HG02623 (cell line): ENCODE measurements at regions not wholly inside any gene's neighbourhood (a gene's known extent, or its start where the extent isn't known, plus 50 kb on each side); places are given as distances from the start of the nearest gene placed in this dataset.

Experiments
- ATAC-seq: cut with Tn5 transposase; IDR thresholded peaks from one replicate; pipeline ENCODE4 v1.9.1; 2021; ENCODE audit warnings: moderate library complexity; ENCODE audit not compliant: unreplicated experiment

- no peak for ATAC-seq
Observed at GRCh38 chr7:3193379-3194120, 107.5 kb upstream of the SDK1 start.

GRCh38 chr7:3194501-3195141, 106.4 kb upstream of the SDK1 start:
- no peak for ATAC-seq

GRCh38 chr7:3195160-3195559, 105.9 kb upstream of the SDK1 start:
- ATAC-seq = no peak

GRCh38 chr7:3196629-3197400, 104.2 kb upstream of the SDK1 start:
- ATAC-seq = no peak

DNA sequence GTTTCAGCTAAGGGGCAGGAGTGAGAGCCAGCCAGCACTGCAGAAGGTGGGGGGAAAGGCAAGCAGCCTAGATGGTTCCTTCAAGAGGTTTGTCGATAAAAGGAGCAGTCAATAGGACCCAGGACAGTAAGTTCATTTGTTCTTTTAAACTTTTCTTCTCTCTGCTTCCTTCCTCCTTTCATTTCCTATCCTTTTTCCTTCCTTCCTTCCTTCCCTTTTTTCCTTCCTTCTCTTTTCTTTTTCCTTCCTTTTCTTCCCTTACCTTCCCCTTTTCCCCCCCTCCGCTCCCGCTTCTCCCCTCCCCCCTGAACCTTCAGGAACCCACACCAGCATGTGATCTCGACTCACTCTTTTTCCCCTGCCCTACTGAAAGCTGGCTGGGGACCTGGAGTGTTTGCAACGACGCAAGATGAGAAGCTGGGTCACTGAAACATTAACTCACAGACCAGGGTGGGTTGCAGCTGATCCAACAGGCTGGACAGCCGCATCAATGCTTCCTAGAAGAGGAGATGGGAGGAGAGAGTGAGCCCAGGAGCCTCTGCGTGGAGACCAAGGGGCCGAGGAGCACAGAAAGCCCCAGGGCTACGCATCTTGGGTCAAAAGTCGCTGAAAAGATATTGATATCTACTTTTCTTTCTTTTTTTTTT, 103.4 kb upstream of the SDK1 start:
- no peak for ATAC-seq

GRCh38 chr7:3198316-3198715, 102.7 kb upstream of the SDK1 start:
- ATAC-seq = no peak

GRCh38 chr7:3200504-3200903, 100.5 kb upstream of the SDK1 start:
- ATAC-seq = no peak

- no peak for ATAC-seq
Observed at GRCh38 chr7:3201306-3201705, 99.7 kb upstream of the SDK1 start.

- ATAC-seq = no peak
Observed at GRCh38 chr7:3201937-3202710, 98.9 kb upstream of the SDK1 start.

DNA sequence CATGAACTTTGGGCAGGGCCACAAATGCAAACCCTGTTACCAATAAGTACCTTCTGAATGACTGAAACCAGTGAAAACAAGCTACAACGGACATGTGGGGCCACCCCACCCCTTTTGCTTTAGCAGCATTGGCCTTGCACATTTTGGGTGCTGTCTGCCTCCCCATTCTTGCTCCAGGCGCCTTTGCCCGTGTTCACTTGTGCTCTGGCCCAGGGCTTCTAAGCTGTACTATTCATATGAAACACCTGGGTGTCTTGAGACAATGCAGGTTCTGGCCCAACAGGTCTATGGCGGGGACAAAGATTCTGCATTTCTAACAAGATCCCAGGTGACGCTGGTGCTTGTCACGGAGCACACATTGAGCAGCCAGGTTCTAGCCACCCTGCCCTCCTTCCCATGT, 96.5 kb upstream of the SDK1 start:
- no peak for ATAC-seq

- no peak for ATAC-seq
Observed at GRCh38 chr7:3206101-3206500, 95.0 kb upstream of the SDK1 start.

GRCh38 chr7:3206771-3207191, 94.3 kb upstream of the SDK1 start:
- no peak for ATAC-seq

DNA sequence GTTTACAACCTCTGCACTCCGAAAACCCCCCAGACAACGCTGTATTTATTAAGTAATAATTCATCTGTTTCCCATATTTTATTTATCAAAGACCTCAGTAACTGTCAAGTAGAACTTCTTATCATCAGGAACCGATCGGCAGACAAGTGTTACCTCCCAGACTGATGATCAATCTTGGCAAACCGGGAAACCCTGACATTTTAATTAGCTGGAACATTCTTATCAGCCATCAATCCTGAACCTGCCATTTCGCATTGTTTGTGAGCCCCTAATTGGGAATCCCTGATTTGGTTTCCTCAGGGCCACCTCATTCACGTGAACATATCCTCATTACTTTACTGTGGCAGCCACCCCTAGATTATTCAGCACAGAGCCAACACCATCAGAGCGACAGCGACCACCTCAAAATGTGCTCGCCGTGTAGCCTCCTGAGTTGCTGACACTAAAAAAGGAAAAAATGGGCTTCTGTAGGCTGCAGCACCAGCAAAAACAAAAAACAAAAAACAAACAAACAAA, 93.6 kb upstream of the SDK1 start:
- ATAC-seq = no peak

DNA sequence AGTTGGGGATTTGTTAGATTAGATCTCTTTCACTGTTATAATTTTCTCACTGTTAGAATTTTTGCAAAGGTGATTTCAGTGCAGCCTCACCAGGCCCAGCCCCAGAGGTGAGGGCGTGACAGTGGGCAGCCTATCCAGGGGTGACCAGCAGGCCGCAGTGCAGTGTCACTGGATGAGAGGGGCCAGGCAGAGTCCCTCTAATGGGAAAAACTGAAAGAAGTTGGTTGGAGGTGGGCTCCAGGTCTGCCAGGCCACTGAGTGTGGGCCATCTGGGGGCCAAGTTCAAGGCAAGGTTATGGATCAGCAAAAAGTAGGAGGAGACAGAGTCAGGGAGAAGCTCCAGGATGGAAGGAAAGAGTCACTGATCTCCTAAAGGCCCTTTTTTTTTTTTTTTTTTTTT, 90.5 kb upstream of the SDK1 start:
- no peak for ATAC-seq

DNA sequence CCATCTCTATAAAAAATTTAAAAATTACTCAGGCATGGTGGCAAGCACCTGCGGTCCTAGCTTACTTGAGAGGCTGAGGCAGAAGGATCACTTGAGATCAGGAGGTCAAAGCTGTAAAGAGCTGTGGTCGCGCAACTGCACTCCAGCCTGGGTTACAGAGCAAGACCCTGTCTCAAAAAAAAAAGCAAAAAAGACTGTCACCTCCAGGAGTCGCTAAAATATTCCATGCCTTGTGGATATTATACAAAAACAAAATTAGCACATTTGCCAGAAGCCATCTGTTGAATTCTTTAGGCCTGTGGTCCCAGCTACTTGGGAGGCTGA, 87.0 kb upstream of the SDK1 start:
- no peak for ATAC-seq

- no peak for ATAC-seq
Observed at GRCh38 chr7:3215624-3216585, 85.1 kb upstream of the SDK1 start.

DNA sequence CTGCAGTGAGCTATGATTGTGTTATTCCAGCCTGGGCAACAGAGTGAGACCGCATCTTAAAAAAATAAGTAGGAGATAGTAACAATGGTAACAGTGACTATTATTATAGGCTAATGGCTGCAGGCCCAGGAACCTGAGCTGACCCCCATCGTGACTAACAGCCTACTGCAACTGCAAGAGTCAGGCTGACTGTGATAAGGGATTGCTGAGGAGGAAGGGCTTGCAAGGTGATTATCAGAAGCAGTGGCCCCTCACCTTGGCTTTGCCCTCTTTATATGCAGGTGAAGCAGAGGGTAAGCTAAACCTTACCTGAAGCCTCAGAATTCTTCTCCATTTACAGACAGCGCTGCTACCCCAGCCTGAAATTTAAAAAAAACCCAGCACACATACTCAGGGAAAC, 83.9 kb upstream of the SDK1 start:
- no peak for ATAC-seq

DNA sequence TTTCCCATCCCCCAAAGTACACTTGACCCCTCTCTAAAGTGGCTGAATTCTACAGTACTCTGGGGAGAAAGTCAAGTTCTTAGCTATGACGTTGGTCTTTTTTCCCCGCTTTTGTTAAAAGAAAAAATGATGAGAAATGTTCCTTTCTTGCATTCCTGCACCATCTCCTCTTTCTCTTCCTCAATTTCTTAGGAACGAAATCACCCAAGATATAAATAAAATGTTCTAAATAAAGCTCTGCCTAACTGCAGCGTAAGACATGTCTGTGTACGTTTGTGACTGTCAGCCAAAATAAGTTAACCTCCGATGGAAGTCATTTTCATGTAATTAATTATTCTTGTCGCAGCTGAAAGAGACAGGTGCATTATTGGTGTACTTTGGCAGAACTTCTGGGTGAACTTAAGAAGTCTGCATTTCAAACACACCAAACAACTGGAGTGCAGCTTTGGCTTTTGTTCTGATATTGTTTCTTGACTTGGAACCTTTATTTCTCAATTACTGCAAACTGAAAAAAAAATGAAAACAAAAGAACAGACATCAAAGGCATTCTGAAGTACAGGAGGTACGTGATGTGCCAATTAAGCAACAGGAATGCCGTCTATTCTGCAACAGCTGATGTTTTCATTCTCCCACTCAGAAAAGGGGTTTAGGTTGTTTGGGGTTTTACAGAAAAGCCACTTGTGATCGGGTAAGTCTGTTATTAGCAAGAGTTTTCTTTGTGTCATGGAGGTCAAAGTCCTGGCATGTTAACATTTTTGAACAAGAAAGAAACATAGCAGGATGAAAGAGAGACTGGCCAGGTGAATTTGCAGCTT, 82.4 kb upstream of the SDK1 start:
- no peak for ATAC-seq
